Astrocyte (in vitro differentiated cells and primary cell): ENCODE measurements at regions not wholly inside any gene's neighbourhood (a gene's known extent, or its start where the extent isn't known, plus 50 kb on each side); places are given as distances from the start of the nearest gene placed in this dataset.

ENCODE experiments used
- DNase-seq: peaks from one replicate; pipeline ENCODE4 v3.0.0-alpha.2; 2010; ENCODE audit warnings: low read depth
- FAIRE-seq: peaks from 2 replicates; lab custom pipeline; 2011; peaks lifted over from hg19 to GRCh38; lab: Jason Lieb, UNC
- H2AFZ ChIP-seq: 2 replicates; pipeline ENCODE4 v1.6.0; 2012; ENCODE audit warnings: low read depth, low read length, inconsistent platforms
- H3K27ac ChIP-seq: 2 replicates; pipeline ENCODE4 v1.5.1; 2011; ENCODE audit warnings: low read depth, low read length, inconsistent platforms
- H3K27me3 ChIP-seq: 2 replicates; pipeline ENCODE4 v1.6.0; 2011; ENCODE audit warnings: low read length, inconsistent platforms; ENCODE audit not compliant: insufficient read depth
- H3K36me3 ChIP-seq: 2 replicates; pipeline ENCODE4 v1.5.1; 2011; ENCODE audit warnings: low read length, inconsistent platforms; ENCODE audit not compliant: insufficient read depth
- H3K4me1 ChIP-seq: 2 replicates; pipeline ENCODE4 v1.5.1; 2011; ENCODE audit warnings: low read length, inconsistent platforms; ENCODE audit not compliant: insufficient read depth
- H3K4me2 ChIP-seq: 2 replicates; pipeline ENCODE4 v1.6.0; 2012; ENCODE audit warnings: low read length, inconsistent platforms
- H3K4me3 ChIP-seq: 2 replicates; pipeline ENCODE4 v1.5.1; 2011; ENCODE audit warnings: low read depth, mild to moderate bottlenecking, low read length, inconsistent platforms; ENCODE audit not compliant: insufficient read depth
- H3K79me2 ChIP-seq: 2 replicates; pipeline ENCODE4 v1.6.0; 2012; ENCODE audit warnings: mild to moderate bottlenecking, low read length, inconsistent platforms; ENCODE audit not compliant: insufficient read depth
- H3K9ac ChIP-seq: 2 replicates; pipeline ENCODE4 v1.6.0; 2012; ENCODE audit warnings: mild to moderate bottlenecking, low read length, inconsistent platforms
- H3K9me3 ChIP-seq: 2 replicates; pipeline ENCODE4 v1.5.1; 2012; ENCODE audit warnings: low read depth, mild to moderate bottlenecking, low read length, inconsistent platforms; ENCODE audit not compliant: insufficient read depth
- H4K20me1 ChIP-seq: 2 replicates; pipeline ENCODE4 v1.6.0; 2012; ENCODE audit warnings: low read length, inconsistent platforms; ENCODE audit not compliant: insufficient read depth
- H3K27ac Mint-ChIP-seq: one replicate; pipeline ENCODE4 v1.8.0; 2021; ENCODE audit warnings: mild to moderate bottlenecking, mixed read lengths; ENCODE audit not compliant: unreplicated experiment
- H3K27me3 Mint-ChIP-seq: one replicate; pipeline ENCODE4 v1.8.0; 2021; ENCODE audit warnings: low read depth, mixed read lengths; ENCODE audit not compliant: unreplicated experiment
- H3K36me3 Mint-ChIP-seq: one replicate; pipeline ENCODE4 v1.8.0; 2021; ENCODE audit warnings: low read depth, mixed read lengths; ENCODE audit not compliant: unreplicated experiment
- H3K4me1 Mint-ChIP-seq: one replicate; pipeline ENCODE4 v1.8.0; 2021; ENCODE audit warnings: low read depth, mixed read lengths; ENCODE audit not compliant: unreplicated experiment
- H3K4me3 Mint-ChIP-seq: one replicate; pipeline ENCODE4 v1.8.0; 2021; ENCODE audit warnings: mild to moderate bottlenecking, moderate library complexity, mixed read lengths; ENCODE audit not compliant: unreplicated experiment
- H3K9me3 Mint-ChIP-seq: one replicate; pipeline ENCODE4 v1.8.0; 2021; ENCODE audit warnings: mild to moderate bottlenecking, mixed read lengths; ENCODE audit not compliant: unreplicated experiment
- CTCF ChIP-seq: IDR thresholded peaks from 2 replicates; pipeline ENCODE4 v1.5.1; 2011; ENCODE audit warnings: low read depth, mild to moderate bottlenecking, inconsistent platforms, low read length, moderate library complexity; ENCODE audit not compliant: insufficient read depth
- EZH2 ChIP-seq: IDR thresholded peaks from 2 replicates; pipeline ENCODE4 v1.6.1; 2012; ENCODE audit warnings: mild to moderate bottlenecking, low read length, inconsistent platforms; ENCODE audit not compliant: insufficient read depth

- Histone ChIP-seq H3K9me3 (no peaks in the 10 kb centered on the region), H3K4me2 (no peak overlapping the region), H3K27ac (no peak overlapping the region), H2AFZ (no peak overlapping the region), H3K79me2 (no peaks in the 10 kb centered on the region), H3K36me3 (no peaks in the 10 kb centered on the region), H3K9ac (no peak overlapping the region), H3K4me3 (no peak overlapping the region), H3K27me3 (no peaks in the 10 kb centered on the region), H3K4me1 (no peaks in the 10 kb centered on the region), H4K20me1 (no peaks in the 10 kb centered on the region)
- no peaks in the 10 kb centered on the region for H3K4me1 Mint-ChIP-seq
- FAIRE-seq (no peak), DNase-seq (no peak)
- H3K9me3 Mint-ChIP-seq: no peaks in the 10 kb centered on the region
- TF ChIP-seq EZH2: no peak
- TF ChIP-seq CTCF: no peak
- no peaks in the 10 kb centered on the region for H3K27me3 Mint-ChIP-seq
- no peak overlapping the region for H3K27ac Mint-ChIP-seq
- no peaks in the 10 kb centered on the region for H3K36me3 Mint-ChIP-seq
- H3K4me3 Mint-ChIP-seq: no peak overlapping the region
These were observed 868.5 kb downstream of the RNF144A start for GRCh38 chr2:7785700-7786099.

DNA sequence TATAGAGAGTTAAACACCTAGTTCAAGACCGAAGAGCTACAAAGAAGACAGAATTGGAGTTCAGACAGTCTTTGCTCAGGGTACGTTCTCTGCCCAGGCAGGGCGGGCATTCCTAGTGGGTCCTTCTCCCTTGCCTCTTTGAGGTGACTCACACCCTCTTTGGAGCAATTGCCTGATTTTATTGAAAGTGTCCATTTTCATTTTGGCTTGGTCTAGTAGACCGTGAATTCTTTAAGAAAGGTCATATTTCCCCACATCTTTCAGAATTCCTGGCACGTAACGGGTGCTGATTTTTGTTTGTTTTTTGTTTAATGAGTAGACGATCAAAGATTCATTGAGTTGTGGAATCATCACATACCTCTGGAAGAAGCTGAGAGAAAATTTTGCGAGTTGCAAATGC is 871.5 kb downstream of the RNF144A start:
- Histone ChIP-seq H3K27me3 (no peaks in the 10 kb centered on the region), H3K9ac (no peak overlapping the region), H3K4me3 (no peak overlapping the region), H3K79me2 (no peaks in the 10 kb centered on the region), H3K4me1 (no peaks in the 10 kb centered on the region), H4K20me1 (no peaks in the 10 kb centered on the region), H3K9me3 (no peaks in the 10 kb centered on the region), H3K4me2 (no peak overlapping the region), H3K36me3 (no peaks in the 10 kb centered on the region), H2AFZ (no peak overlapping the region), H3K27ac (no peak overlapping the region)
- no peaks in the 10 kb centered on the region for H3K4me1 Mint-ChIP-seq
- no peak for TF ChIP-seq CTCF
- no peak for TF ChIP-seq EZH2
- no peak overlapping the region for H3K4me3 Mint-ChIP-seq
- H3K27me3 Mint-ChIP-seq: peaks cover 6% of the 10 kb centered on the region
- no peak overlapping the region for H3K27ac Mint-ChIP-seq
- DNase-seq (no peak), FAIRE-seq (no peak)
- H3K36me3 Mint-ChIP-seq: no peaks in the 10 kb centered on the region
- H3K9me3 Mint-ChIP-seq: peaks cover 2% of the 10 kb centered on the region

GRCh38 chr2:7792031-7792651 is 874.9 kb downstream of the RNF144A start:
- no peak overlapping the region for H3K27ac ChIP-seq
- no peak for TF ChIP-seq EZH2
- no peak for TF ChIP-seq CTCF
- no peak overlapping the region for H2AFZ ChIP-seq
- FAIRE-seq: no peak
- no peaks in the 10 kb centered on the region for H3K27me3 ChIP-seq
- H3K79me2 ChIP-seq: no peaks in the 10 kb centered on the region
- H4K20me1 ChIP-seq: no peaks in the 10 kb centered on the region
- H3K4me3 ChIP-seq: no peak overlapping the region
- DNase-seq: no peak
- H3K9me3 Mint-ChIP-seq: peaks cover 2% of the 10 kb centered on the region
- no peaks in the 10 kb centered on the region for H3K4me1 Mint-ChIP-seq
- H3K27ac Mint-ChIP-seq: no peak overlapping the region
- H3K36me3 Mint-ChIP-seq: no peaks in the 10 kb centered on the region
- H3K27me3 Mint-ChIP-seq: peaks cover 9% of the 10 kb centered on the region
- no peaks in the 10 kb centered on the region for H3K4me1 ChIP-seq
- no peak overlapping the region for H3K4me2 ChIP-seq
- no peak overlapping the region for H3K4me3 Mint-ChIP-seq
- H3K36me3 ChIP-seq: no peaks in the 10 kb centered on the region
- no peak overlapping the region for H3K9ac ChIP-seq
- H3K9me3 ChIP-seq: no peaks in the 10 kb centered on the region
